EH (cell line): ENCODE measurements at regions not wholly inside any gene's neighbourhood (a gene's known extent, or its start where the extent isn't known, plus 50 kb on each side); places are given as distances from the start of the nearest gene placed in this dataset.

Experiments used
- DNase-seq: peaks from one replicate; pipeline ENCODE4 v3.0.0-alpha.2; 2015; ENCODE audit warnings: low read depth

GRCh38 chr6:164021589-164022250 lies 607.2 kb downstream of the QKI start:
- DNase-seq: no peak

- DNase-seq: no peak
Measured at GRCh38 chr6:164020142-164020541, 605.6 kb downstream of the QKI start.

- DNase-seq: no peak
Measured at GRCh38 chr6:164018133-164018532, 603.6 kb downstream of the QKI start.

- DNase-seq: no peak
Measured at GRCh38 chr6:164016056-164016455, 601.5 kb downstream of the QKI start.

GRCh38 chr6:164015088-164015484 lies 600.6 kb downstream of the QKI start:
- no peak for DNase-seq

GRCh38 chr6:164014346-164015087 lies 600.0 kb downstream of the QKI start:
- DNase-seq: no peak

- DNase-seq: no peak
Measured at GRCh38 chr6:164013480-164014208, 599.1 kb downstream of the QKI start.

GRCh38 chr6:164011321-164011720 lies 596.8 kb downstream of the QKI start:
- no peak for DNase-seq

GRCh38 chr6:164010441-164011103 lies 596.1 kb downstream of the QKI start:
- DNase-seq: no peak

- DNase-seq: no peak
Measured at GRCh38 chr6:164008902-164009301, 594.4 kb downstream of the QKI start.

- DNase-seq: no peak
Measured at GRCh38 chr6:164007881-164008280, 593.4 kb downstream of the QKI start.

GRCh38 chr6:164006459-164006858 lies 591.9 kb downstream of the QKI start:
- no peak for DNase-seq

- no peak for DNase-seq
Measured at GRCh38 chr6:164005004-164005711, 590.6 kb downstream of the QKI start.

- DNase-seq: no peak
Measured at GRCh38 chr6:164000276-164000675, 585.8 kb downstream of the QKI start.

GRCh38 chr6:163999475-164000125 lies 585.1 kb downstream of the QKI start:
- DNase-seq: no peak

- DNase-seq: no peak
Measured at GRCh38 chr6:163998496-163998895, 584.0 kb downstream of the QKI start.

GRCh38 chr6:163996491-163996890 lies 582.0 kb downstream of the QKI start:
- DNase-seq: no peak

GRCh38 chr6:163994566-163994965 lies 580.0 kb downstream of the QKI start:
- no peak for DNase-seq

- no peak for DNase-seq
Measured at GRCh38 chr6:163992701-163993100, 578.2 kb downstream of the QKI start.

- DNase-seq: no peak
Measured at GRCh38 chr6:163992056-163992455, 577.5 kb downstream of the QKI start.

GRCh38 chr6:163991321-163991720 lies 576.8 kb downstream of the QKI start:
- DNase-seq: no peak
